Breast epithelium (tissue), 4 donors: ENCODE measurements at regions not wholly inside any gene's neighbourhood (a gene's known extent, or its start where the extent isn't known, plus 50 kb on each side); places are given as distances from the start of the nearest gene placed in this dataset.

Source experiments
- DNase-seq, 2 donors: peaks; one replicate each; pipeline ENCODE4 v3.0.0-alpha.2; 2019; ENCODE audit warnings: low spot score in 2 of 2
- H3K27ac ChIP-seq, 2 donors: fragments of 200-600 bp; sonication (generic) in 1 of 2; one replicate each; pipeline ENCODE4 v1.5.1; 2016 to 2019; ENCODE audit warnings: mild to moderate bottlenecking in 1 of 2
- H3K27me3 ChIP-seq, 2 donors: fragments of 200-600 bp; sonication (generic) in 1 of 2; one replicate each; pipeline versions ENCODE4 v1.5.1 to v1.6.0; 2017 to 2019; ENCODE audit warnings: control low read depth in 1 of 2, mild to moderate bottlenecking in 1 of 2
- H3K36me3 ChIP-seq: fragments of 200-600 bp; one replicate; pipeline ENCODE4 v1.5.1; 2019
- H3K4me1 ChIP-seq, 2 donors: fragments of 200-600 bp; sonication (generic); one replicate each; pipeline ENCODE4 v1.5.1; 2016 to 2019; ENCODE audit warnings: control low read depth in 1 of 2
- H3K4me3 ChIP-seq, 3 donors: fragments of 200-600 bp; sonication (generic); 1 replicate in 2 of 3; 2 replicates in 1 of 3; pipeline ENCODE4 v1.5.1; 2016 to 2019; ENCODE audit warnings: mild to moderate bottlenecking in 3 of 3, moderate library complexity in 2 of 3
- H3K9me3 ChIP-seq, 2 donors: fragments of 200-600 bp; sonication (generic) in 1 of 2; one replicate each; pipeline ENCODE4 v1.5.1; 2016 to 2019; ENCODE audit warnings: control low read depth in 1 of 2
- POLR2A ChIP-seq: fragments of 450-650 bp; IDR thresholded peaks from one replicate; pipeline ENCODE4 v1.6.1; 2016; ENCODE audit warnings: antibody characterized with exemption, mild to moderate bottlenecking, moderate library complexity
- POLR2AphosphoS5 ChIP-seq, 3 donors: sonication (generic); formaldehyde crosslinking; IDR thresholded peaks; one replicate each; pipeline ENCODE4 v1.6.1; 2017; ENCODE audit warnings: antibody characterized with exemption in 3 of 3
- intact Hi-C: fragments of 100-400 bp; cut with DNase I; formaldehyde crosslinking; loops from one replicate; pipeline ENCODE4 v1.15.1; 2023; ENCODE audit warnings: low total_unique reads
- TF ChIP-seq, protein P1 (sequence below), 3 donors: fragments of 450-650 bp; IDR thresholded peaks; one replicate each; pipeline ENCODE4 v1.5.1; 2016 to 2017; ENCODE audit warnings: antibody characterized with exemption in 3 of 3, mild to moderate bottlenecking in 3 of 3, moderate library complexity in 3 of 3

DNA sequence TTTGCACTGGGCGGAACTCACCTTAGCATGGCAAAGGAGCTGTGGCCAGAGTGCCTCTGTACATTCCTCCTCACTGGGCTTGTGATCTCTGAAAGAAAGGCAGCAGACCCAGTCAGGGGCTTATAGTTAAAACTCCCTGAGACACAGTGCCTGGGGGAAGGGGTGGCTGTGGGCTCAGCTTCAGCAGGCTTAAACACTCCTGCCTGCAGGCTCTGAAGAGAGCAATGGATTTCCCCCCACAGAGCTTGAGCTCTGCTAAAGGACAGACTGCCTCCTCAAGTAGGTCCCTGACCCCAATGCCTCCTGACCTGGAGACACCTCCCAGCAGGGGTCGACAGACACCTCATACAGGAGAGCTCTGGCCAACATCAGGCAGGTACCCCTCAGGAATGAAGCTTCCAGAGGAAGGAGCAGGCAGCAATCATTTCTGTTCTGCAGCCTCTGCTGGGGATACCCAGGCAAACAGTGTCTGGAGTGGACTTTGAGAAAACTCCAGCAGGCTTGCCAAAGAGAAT is 327.5 kb upstream of the SLC16A7 start:
- intact Hi-C loops = no loop called here
- DNase-seq = no peak
- no peaks in the 10 kb centered on the region for H3K36me3 ChIP-seq
- H3K27ac ChIP-seq = no peak overlapping the region
- H3K9me3 ChIP-seq = peaks cover 0 to 17% of the 10 kb centered on the region in 2 donors
- H3K4me1 ChIP-seq = no peaks in the 10 kb centered on the region
- no peak overlapping the region for H3K4me3 ChIP-seq
- TF ChIP-seq POLR2A = no peak
- TF ChIP-seq, protein P1, sequence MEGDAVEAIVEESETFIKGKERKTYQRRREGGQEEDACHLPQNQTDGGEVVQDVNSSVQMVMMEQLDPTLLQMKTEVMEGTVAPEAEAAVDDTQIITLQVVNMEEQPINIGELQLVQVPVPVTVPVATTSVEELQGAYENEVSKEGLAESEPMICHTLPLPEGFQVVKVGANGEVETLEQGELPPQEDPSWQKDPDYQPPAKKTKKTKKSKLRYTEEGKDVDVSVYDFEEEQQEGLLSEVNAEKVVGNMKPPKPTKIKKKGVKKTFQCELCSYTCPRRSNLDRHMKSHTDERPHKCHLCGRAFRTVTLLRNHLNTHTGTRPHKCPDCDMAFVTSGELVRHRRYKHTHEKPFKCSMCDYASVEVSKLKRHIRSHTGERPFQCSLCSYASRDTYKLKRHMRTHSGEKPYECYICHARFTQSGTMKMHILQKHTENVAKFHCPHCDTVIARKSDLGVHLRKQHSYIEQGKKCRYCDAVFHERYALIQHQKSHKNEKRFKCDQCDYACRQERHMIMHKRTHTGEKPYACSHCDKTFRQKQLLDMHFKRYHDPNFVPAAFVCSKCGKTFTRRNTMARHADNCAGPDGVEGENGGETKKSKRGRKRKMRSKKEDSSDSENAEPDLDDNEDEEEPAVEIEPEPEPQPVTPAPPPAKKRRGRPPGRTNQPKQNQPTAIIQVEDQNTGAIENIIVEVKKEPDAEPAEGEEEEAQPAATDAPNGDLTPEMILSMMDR (IDR thresholded peaks at IDR 0.05) = no peak
- no peak for TF ChIP-seq POLR2AphosphoS5 (IDR thresholded peaks at IDR 0.05)
- no peaks in the 10 kb centered on the region for H3K27me3 ChIP-seq

DNA sequence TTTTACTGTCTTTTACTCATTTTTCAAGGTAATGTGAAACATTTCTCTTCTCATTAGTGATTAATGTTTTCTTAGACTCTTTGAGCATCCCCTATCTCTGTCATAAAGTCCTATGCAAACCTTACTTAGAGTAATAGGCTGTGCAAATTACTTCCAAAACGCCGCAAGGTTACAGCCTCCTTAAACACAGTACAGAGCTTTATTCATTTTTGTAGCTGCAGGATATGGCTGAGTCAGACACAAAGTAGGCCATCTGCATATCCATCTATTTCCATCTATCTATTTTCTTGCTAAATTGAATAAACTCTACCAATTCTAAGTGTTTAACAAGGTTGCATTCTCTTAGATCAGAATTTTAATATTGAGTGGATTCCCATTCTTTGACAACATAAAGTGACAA is 335.6 kb upstream of the SLC16A7 start:
- TF ChIP-seq POLR2A (no peak), POLR2AphosphoS5 (IDR thresholded peaks at IDR 0.05) (no peak)
- TF ChIP-seq, protein P1 (IDR thresholded peaks at IDR 0.05) = no peak
- intact Hi-C loops = no loop called here

DNA sequence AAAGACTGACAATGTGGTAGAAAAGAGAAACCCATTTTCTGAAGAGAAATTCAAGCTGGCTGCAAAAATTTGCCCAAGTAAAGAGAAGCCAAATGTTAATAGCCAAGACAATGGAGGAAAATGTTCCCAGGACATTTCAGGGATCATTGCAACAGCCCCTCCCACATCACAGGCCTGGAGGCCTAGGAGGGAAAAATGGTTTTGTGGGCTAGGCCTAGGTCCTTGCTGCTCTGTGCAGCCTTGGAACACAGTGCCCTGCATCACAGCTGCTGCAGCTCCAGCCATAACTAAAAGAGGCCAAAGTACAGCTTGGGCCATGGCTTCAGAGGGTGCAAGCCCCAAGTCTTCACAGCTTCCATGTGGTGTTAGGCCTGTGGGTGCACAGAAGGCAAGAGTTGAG is 332.4 kb upstream of the LRIG3 start:
- Histone ChIP-seq H3K27ac (no peak overlapping the region), H3K27me3 (no peaks in the 10 kb centered on the region), H3K9me3 (peaks cover 9 to 19% of the 10 kb centered on the region in 2 donors), H3K4me1 (no peaks in the 10 kb centered on the region), H3K4me3 (no peak overlapping the region), H3K36me3 (no peaks in the 10 kb centered on the region)
- intact Hi-C loops = no loop called here
- no peak for DNase-seq
- TF ChIP-seq POLR2AphosphoS5 (IDR thresholded peaks at IDR 0.05) (no peak), POLR2A (no peak)
- TF ChIP-seq, protein P1 (IDR thresholded peaks at IDR 0.05) = no peak

More for the DNA sequence above, 335.6 kb upstream of the SLC16A7 start:
- no peaks in the 10 kb centered on the region for H3K36me3 ChIP-seq
- H3K27ac ChIP-seq = no peak overlapping the region
- no peaks in the 10 kb centered on the region for H3K4me1 ChIP-seq
- DNase-seq = no peak
- no peaks in the 10 kb centered on the region for H3K27me3 ChIP-seq
- H3K9me3 ChIP-seq = no peaks in the 10 kb centered on the region
- no peak overlapping the region for H3K4me3 ChIP-seq

DNA sequence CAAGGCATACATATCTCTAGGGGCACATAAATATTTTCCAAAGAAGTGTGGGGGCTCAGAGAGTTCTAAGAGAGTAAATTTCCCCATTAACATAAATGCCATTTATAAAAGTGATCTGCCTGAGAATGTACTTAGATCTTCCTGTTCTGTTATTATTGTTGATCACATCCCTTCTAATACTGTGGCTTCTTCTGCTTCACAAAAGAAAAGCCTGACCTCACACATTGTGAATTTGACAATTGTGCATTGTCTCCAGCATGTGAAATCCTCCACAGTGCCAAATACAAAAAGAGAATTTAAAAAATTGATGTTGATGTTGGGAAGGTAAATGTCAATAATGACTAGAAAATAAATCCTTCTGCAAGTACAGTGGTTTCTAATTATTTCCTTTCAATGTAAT is 330.5 kb upstream of the LRIG3 start:
- no peak for DNase-seq
- H3K36me3 ChIP-seq = no peaks in the 10 kb centered on the region
- H3K27me3 ChIP-seq = no peaks in the 10 kb centered on the region
- intact Hi-C loops = no loop called here
- no peak overlapping the region for H3K4me3 ChIP-seq
- H3K27ac ChIP-seq = no peak overlapping the region
- H3K4me1 ChIP-seq = no peaks in the 10 kb centered on the region
- peaks cover 9 to 19% of the 10 kb centered on the region in 2 donors for H3K9me3 ChIP-seq
- TF ChIP-seq POLR2AphosphoS5 (IDR thresholded peaks at IDR 0.05) = no peak
- TF ChIP-seq, protein P1 (IDR thresholded peaks at IDR 0.05) = no peak
- TF ChIP-seq POLR2A = no peak

DNA sequence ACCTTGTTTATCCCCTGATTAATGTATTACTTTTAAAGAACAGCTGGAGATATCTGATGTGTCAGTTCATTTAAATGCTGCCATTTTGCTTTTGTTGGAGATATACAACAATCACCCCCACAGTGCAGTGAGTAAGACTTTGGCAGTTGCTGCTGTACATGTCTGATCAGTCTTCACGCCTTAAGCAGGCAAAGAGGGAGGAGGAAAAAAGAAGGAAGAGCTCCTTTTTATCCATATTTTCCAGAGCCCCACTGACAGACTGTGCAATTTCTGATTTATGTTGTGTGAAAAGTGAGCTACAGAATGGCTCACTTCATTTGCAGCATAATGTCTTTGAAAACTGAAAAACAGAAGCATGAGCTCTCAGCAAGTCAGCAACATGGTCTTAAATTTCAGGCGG is 319.7 kb upstream of the LRIG3 start:
- TF ChIP-seq POLR2AphosphoS5 (IDR thresholded peaks at IDR 0.05) = no peak
- TF ChIP-seq, protein P1 (IDR thresholded peaks at IDR 0.05) = no peak
- intact Hi-C loops = no loop called here
- Histone ChIP-seq H3K27ac (no peak overlapping the region), H3K36me3 (no peaks in the 10 kb centered on the region), H3K4me1 (no peaks in the 10 kb centered on the region), H3K9me3 (no peaks in the 10 kb centered on the region), H3K4me3 (no peak overlapping the region), H3K27me3 (no peaks in the 10 kb centered on the region)
- DNase-seq = no peak
